Endothelial cell of hepatic sinusoid (primary cell): ENCODE measurements at regions not wholly inside any gene's neighbourhood (a gene's known extent, or its start where the extent isn't known, plus 50 kb on each side); places are given as distances from the start of the nearest gene placed in this dataset.
"Not testable (repeated sequence)": the region's sequence is repeated elsewhere in the genome, so short reads cannot be mapped to it uniquely, and the experiment has no call there.

ENCODE experiments used
- in situ Hi-C: cut with HindIII; loops from 2 replicates; pipeline ENCODE4 v1.10.0; 2017; ENCODE audit warnings: low sequenced_read_pairs

- in situ Hi-C loops = no loop called here
These were observed 153.8 kb downstream of the DEPDC1B start for GRCh38 chr5:60546207-60546606.

DNA sequence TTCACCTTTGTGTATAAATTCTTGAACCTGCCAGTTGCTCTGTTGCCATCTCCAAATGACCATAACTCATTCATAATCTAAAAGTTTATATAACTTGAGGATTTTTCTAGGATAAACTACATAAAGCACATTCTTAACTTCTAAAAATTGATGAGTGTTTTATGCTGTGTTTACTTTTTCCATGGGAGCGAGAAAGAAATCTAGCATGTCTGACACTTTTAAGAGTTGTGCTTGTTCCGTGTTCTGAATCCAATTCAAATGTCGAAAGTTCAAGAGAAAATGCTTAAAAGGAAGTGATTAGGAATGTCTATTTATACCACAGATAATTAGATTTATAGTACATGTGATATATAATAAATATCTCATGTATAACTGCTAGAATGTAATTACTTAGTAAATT, 154.4 kb downstream of the DEPDC1B start:
- in situ Hi-C loops = no loop called here

- in situ Hi-C loops = no loop called here
These were observed 155.8 kb downstream of the DEPDC1B start for GRCh38 chr5:60544142-60544541.

DNA sequence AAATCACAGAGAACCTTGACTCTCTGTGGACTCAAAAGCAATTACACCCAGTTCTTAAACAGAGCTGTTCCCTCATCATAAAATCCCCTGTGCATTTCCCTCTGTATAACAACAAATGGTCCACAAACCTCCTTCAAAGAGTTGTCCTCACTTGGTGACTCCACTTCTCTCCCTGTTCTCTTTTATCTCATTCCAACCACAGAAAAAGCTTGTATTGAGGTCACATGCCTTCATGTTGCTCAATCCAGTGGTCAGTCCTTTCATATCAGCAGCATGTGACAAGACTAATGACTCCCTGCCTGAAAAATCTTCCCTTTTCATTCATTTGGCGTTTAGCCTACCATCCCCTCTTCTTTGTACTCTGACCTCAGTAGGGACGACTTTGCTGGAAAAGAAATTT, 158.0 kb downstream of the DEPDC1B start:
- in situ Hi-C loops = no loop called here

DNA sequence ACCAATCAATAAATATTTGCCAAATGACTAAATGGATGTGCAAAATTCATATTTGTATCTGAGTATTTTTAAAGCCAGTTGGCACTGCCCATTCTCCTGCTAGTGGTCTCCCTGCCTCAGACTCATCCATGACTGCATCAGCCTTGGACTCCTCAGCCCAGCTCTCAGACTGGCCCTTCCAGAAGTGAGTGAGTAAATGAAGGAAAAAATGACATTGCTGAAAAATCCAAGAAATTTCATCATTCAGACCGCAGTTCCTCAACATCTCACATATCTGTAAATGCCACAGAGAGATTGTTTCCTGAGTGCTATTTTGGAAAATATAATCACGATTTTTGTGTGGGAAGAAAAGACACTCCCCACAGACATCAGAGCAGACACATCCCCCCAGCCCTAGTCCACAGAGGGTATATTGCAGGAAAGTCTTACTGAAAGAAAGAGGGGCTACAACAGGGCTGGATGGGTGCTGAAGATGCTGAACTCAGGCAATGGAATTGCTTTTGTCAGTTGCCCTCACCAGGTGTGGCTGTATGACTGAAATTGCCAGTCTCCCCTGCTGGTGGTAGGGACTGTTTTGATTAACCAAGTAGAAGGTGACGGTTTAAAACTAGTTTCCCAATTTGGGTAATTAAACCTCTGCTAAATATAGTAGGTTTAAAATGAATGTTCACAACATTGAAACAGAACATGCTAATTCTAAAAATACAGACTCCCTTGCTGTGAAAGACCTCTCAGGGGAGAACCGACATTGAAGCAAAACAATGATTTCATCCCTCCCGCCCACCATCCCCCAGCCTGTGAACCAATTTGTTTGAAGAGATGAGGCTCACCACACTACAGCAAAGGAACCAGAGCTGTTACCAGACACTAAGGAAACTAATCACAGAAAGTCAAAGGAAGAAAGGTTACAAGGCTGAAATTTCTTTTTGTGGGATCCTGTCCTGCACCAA, 158.8 kb downstream of the DEPDC1B start:
- in situ Hi-C loops = no loop called here

DNA sequence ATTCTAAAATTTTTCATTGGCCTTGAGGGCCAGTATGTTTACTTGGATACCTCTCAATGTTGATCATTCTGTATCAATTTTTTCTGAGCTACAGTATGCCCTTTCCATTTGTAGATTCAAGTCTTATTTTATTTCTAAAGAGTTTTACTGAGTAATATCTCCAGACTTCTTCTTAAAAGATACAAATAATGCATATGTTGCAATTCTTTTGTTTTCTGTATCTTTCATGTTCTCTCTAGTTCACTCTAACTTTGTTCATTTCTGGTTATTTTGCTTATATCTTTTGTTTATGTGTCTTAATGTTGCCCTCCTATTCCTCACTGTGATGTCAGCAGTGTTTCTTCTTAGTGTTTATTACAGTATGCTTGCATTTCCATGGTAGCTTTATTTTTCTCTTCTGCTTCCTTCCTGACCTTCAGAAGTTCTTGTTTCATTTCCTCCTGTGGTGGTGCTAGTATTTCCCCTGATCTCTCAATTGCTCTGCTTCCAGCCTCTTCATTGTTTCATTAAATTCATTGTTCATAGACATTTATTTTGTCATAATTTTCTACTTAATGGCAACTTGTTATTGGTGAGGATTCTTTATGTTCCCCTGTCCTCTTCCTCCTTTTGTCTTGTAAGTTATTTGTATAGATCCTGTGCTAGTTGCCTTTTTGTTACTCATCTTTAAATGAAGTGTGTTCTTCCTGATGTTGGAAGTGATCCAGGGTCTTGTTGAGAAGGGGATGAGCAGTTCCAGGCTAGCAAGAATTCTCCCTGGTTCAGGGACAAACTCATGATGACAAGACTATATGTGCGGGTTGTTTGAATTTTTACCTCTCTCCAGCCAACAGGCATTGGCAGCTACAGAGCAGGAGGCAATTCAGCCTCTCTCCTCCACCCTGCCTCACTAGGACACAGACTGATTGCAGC, 160.8 kb downstream of the DEPDC1B start:
- in situ Hi-C loops = no loop called here

- in situ Hi-C loops = no loop called here
These were observed 161.5 kb downstream of the DEPDC1B start for GRCh38 chr5:60538426-60538825.

DNA sequence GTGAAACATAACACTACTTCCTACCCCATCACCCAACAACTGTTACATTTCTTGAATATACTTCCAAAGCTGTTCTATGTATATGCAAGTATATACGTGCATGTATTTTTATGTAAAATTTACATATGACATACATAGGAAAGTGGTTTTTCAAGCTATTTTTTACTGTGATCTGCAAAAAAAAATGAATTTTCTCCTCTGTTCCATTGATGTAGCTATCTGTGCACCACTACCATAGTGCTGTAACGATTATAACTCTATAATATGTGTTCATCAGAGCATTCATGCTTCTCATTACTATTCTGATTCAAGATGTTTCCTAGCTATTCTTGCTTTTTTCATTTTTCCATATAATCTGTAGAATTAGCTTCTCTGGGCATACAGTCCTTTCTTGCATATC, 164.0 kb downstream of the DEPDC1B start:
- in situ Hi-C loops = no loop called here

DNA sequence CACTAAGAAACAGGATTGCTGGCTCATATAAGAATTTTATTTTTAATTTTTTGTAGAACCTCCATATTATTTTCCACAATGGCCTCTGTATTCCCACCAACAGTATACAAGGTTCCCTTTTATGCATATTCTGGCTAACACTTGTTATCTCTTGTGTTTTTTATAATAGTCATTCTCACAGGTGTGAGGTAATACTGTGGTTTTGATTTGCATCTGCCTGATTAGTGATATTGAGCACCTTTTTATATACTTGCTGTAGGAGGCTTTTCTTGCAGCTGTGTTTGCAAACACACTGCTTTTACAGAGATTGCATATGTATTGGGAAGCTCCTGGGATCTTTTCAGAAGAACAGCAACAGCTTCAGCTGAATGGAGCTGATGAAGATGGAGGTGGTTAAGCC, 164.8 kb downstream of the DEPDC1B start:
- in situ Hi-C loops = no loop called here

DNA sequence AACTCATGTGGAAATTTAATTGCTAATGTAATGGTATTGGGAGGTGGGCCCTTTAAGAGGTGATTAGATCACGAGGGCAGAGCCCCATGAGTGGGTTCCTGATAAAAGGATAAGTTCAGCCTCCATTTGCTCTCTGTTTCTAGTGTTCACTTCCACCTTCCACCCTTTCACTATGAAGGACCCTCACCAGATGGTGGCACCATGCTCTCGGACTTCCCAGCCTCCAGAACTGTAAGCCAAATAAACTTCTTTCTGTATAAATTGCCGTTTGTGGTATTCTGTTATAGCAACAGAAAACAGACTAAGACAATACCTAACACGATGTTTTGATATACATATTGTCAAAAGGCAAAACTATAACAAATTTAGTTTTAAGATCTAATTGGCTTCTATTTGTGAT, 166.2 kb downstream of the DEPDC1B start:
- in situ Hi-C loops = no loop called here

- in situ Hi-C loops = not testable (repeated sequence)
These were observed 167.2 kb downstream of the DEPDC1B start for GRCh38 chr5:60532796-60533195.

GRCh38 chr5:60530144-60530848, 169.7 kb downstream of the DEPDC1B start:
- in situ Hi-C loops = not testable (repeated sequence)

GRCh38 chr5:60529001-60529400, 171.0 kb downstream of the DEPDC1B start:
- in situ Hi-C loops = no loop called here

- in situ Hi-C loops = no loop called here
These were observed 172.9 kb downstream of the DEPDC1B start for GRCh38 chr5:60527072-60527471.

DNA sequence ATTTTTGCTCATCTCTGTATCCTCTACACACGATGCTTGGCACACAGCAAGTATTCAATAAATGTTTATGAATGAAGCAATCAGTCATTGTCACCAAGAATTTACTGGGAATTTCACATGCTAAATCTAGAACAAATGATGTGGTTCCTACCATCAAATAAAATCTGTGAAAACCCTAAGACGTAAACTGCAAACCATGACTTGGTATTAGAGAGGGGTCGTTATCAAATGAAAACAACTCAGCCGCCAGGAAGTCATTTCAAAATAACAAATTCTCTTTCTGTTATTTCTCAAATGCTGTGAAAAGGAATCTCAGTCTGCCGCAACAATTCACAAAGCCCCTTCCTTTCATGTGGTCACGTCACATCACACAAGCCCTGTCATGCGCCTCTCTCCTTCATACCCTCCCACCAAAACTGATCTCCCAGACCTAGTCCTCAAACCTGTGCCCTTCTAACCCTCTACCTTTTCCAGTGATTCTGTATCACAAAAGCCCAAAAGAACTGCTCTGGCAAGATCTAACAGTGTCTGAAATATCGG, 173.6 kb downstream of the DEPDC1B start:
- in situ Hi-C loops = no loop called here

DNA sequence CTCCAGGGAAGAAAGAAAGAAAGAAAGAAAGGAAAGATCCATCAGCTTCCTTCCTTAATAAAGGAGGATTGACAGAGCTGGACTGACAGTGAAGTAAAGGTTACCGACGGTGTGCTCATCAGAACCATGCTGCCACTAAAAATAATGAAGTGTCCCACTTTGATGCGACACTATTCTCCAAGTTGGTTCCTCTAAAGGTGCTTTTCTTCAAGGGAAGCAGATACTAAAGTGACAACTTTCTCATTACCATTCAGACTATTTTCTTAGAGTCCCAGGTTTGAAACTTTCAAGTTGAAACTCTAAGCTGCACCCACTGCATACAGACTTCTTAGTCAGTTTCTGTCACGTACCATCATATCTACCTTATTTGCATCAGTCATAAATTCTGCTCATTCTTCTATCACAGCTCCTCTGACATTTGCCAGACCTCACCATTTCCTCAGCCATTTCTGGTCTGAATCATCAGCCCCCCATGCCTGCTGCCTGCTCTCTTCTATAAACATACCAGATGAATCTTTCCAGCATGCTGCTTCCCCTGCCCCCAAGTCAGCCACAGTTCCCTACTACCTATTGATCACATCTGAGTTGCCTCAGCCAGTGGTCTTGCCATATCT, 177.6 kb downstream of the DEPDC1B start:
- in situ Hi-C loops = no loop called here

DNA sequence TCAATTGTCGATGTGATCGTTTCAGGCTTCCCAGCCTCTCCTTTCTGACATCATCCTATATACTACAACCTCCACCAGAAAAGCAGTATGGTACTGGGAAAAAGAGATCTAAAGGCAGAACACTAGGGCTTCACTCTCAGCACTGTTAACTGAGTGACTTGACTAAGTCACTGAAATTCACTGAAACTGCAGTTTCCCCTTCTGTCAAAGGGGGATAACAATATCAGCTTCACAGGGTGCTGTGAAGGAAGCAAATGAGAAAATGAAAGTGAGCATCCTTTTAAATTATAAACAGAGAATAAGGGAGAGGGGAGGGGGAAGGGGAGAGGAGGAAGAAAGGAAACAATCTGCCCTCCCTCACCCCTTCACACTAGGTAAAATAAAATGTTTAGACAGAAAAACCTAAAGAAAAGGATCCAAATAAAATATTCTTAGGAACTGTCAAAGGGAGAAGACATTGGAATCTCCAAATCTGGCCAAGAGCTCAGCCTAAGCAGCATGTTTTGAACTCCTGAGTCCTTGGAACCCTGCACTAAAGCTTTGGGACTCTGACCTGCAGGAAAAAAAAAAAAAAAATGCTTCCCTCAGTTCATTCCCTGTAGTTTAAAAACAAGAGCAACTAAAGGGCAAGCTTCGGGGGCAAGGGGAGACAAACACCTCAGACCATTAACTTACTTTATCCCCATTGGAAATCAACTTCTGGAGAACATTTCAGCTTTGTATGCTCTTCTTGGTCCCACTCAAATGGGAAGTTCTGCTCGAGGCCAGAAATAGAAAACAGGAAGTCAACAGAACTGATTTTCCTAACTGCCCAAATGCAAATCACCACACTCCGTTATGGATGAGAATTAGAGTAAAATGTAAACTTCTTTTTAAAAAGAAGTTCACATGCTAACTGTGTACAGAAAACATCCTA, 178.3 kb downstream of the DEPDC1B start:
- in situ Hi-C loops = no loop called here

DNA sequence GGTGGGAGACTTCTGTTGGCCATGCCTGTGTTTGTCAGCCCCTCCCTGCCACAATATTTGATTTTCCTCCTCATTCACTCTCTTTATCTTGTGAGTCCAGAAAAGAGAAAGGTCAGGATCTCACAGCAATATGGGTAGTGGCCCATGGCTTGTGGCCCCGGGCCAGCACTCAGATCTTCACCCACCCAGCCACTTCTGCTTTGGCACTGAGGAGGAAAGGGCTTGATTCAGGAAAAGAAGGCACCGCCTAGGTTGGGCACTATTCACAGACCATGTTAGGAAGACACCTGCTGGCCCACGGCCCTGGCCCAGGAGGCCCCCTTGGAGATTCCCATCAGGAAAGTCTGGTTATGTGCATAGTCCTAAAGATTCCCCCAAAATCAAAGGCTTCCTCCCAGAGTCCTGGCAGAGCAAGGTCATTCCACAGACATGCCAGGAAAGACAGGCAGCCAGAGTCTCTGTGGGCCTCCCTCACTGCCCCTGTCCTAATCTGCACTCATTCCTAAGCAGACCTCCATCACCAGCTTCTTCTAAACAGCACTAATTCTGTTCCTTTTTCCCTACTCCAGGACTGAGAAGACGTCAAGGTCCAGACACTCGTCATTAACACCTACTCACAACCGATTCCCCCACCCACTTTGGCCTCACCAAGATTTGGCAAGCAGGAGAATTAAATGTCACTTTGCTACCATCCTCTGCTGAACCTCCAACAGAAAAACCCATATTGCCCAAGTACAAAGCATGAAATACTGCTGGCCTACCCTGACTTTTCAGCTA, 179.3 kb downstream of the DEPDC1B start:
- in situ Hi-C loops = no loop called here

DNA sequence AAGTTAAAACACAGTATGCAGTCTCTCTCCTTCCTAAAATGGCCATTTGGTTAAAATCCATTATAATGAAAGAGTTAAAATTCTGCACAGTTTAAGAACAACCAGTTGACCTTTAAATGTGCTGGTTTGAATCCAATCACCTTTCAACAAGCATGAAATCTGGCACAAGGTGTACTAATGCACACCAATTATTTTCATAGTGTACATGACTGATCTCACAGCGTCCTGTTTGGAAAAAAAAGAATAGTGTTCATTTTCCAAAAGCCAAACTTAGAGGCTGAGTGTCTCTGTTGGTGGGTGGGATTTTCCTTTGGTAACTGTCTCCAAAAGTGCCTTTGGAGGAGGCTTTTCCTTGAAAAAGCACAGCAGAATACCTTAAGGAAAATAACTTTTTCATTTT, 180.6 kb downstream of the DEPDC1B start:
- in situ Hi-C loops = no loop called here
